Activated naive CD8-positive, alpha-beta T cell treated with anti-CD3 and anti-CD28 coated beads for 36 hours (primary cell): ENCODE measurements at regions not wholly inside any gene's neighbourhood (a gene's known extent, or its start where the extent isn't known, plus 50 kb on each side); places are given as distances from the start of the nearest gene placed in this dataset.

ENCODE experiments used
- DNase-seq: peaks from one replicate; pipeline ENCODE4 v3.0.0; 2021
- H3K27ac Mint-ChIP-seq: one replicate; pipeline ENCODE4 v1.8.0; 2022; ENCODE audit warnings: mild to moderate bottlenecking, moderate library complexity, mixed read lengths
- H3K27me3 Mint-ChIP-seq: one replicate; pipeline ENCODE4 v1.8.0; 2022; ENCODE audit warnings: mild to moderate bottlenecking, mixed read lengths
- H3K36me3 Mint-ChIP-seq: one replicate; pipeline ENCODE4 v1.8.0; 2021; ENCODE audit warnings: mild to moderate bottlenecking, mixed read lengths
- H3K4me1 Mint-ChIP-seq: one replicate; pipeline ENCODE4 v1.8.0; 2021; ENCODE audit warnings: mixed read lengths
- H3K4me3 Mint-ChIP-seq: one replicate; pipeline ENCODE4 v1.8.0; 2022; ENCODE audit warnings: mild to moderate bottlenecking, moderate library complexity, mixed read lengths
- H3K9me3 Mint-ChIP-seq: one replicate; pipeline ENCODE4 v1.8.0; 2022; ENCODE audit warnings: mixed read lengths

DNA sequence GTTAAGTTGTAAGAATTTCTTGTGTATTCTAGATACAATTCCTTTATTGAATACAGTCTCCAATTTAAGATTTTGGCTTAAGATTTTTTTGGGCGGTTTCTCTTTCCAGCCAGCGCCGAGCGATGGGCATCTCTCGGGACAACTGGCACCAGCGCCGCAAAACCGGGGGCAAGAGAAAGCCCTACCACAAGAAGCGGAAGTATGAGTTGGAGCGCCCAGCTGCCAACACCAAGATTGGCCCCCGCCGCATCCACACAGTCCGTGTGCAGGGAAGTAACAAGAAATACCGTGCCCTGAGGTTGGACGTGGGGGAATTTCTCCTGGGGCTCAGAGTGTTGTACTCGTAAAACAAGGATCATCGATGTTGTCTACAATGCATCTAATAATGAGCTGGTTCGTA is 278.7 kb upstream of the TARS1 start:
- Mint-ChIP-seq H3K4me3 (no peak overlapping the region), H3K4me1 (no peaks in the 10 kb centered on the region), H3K27me3 (no peaks in the 10 kb centered on the region), H3K27ac (no peak overlapping the region), H3K9me3 (peaks cover 7% of the 10 kb centered on the region), H3K36me3 (no peaks in the 10 kb centered on the region)
- DNase-seq: no peak

DNA sequence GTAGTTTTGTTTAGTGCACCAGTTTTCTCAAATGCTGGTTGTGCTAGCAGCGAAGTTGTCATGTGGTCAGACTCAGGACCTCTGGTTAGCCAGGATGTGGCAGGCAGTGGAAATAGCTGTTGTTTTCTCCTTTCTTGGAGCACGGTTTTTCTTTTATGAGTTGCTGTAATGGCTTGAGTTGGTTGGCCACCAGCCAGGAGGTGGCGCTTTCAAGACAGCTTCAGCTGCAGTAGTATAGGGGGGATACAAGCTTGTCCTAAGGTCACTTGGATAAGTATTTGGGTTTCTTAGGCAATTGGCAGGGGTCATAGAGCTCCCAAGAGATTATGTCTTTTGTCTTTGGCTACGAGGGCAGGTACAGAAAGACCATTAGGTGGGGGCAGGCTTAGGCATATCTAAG is 274.2 kb upstream of the TARS1 start:
- Mint-ChIP-seq H3K4me1 (no peaks in the 10 kb centered on the region), H3K4me3 (no peak overlapping the region), H3K27ac (no peak overlapping the region), H3K27me3 (no peaks in the 10 kb centered on the region), H3K9me3 (peaks cover 19% of the 10 kb centered on the region), H3K36me3 (no peaks in the 10 kb centered on the region)
- DNase-seq: no peak

DNA sequence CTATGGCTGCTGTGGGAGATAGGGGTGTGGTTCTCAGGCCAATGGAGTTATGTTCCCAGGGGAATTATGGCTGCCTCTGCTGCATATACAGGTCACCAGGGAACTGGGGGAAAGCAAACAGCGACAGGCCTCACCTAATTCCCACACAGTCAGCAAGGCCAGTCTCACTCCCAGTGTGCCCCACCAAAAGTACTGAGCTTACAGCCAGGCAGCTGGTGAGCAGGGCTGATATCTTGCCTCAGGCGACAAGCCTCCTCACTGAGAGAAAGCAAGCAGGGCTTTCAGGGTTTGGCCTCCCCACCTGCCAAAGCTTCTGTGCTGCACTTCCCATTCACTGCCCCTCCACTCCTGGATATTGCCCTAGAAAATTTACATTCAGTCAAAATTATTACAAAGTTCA is 273.8 kb upstream of the TARS1 start:
- no peak for DNase-seq
- H3K36me3 Mint-ChIP-seq: no peaks in the 10 kb centered on the region
- no peak overlapping the region for H3K4me3 Mint-ChIP-seq
- no peaks in the 10 kb centered on the region for H3K4me1 Mint-ChIP-seq
- H3K27ac Mint-ChIP-seq: no peak overlapping the region
- H3K9me3 Mint-ChIP-seq: peaks cover 19% of the 10 kb centered on the region
- H3K27me3 Mint-ChIP-seq: no peaks in the 10 kb centered on the region

DNA sequence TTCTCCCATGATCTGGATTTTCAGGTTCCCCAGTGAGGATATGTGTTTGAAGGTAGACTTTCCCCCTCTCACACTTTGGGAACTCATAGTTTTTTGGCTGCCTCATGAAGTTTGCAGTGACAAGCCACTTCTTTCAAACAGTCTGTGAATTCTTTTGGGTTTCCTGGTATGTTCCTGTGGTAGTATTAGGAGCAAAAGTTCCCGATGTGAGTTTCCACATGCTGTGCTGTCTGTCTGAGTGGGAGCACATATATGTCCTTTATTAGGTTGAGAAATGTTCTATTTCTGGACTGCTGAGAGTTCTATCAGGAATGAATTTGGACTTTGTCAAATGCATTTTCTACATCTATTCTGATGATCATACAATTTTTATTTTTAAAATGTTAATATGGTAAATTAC is 273.2 kb upstream of the TARS1 start:
- H3K27ac Mint-ChIP-seq: no peak overlapping the region
- no peaks in the 10 kb centered on the region for H3K4me1 Mint-ChIP-seq
- H3K36me3 Mint-ChIP-seq: no peaks in the 10 kb centered on the region
- DNase-seq: no peak
- H3K27me3 Mint-ChIP-seq: no peaks in the 10 kb centered on the region
- H3K9me3 Mint-ChIP-seq: peaks cover 18% of the 10 kb centered on the region
- H3K4me3 Mint-ChIP-seq: no peak overlapping the region

GRCh38 chr5:33170411-33170810 is 270.4 kb upstream of the TARS1 start:
- Mint-ChIP-seq H3K9me3 (peaks cover 21% of the 10 kb centered on the region), H3K27me3 (no peaks in the 10 kb centered on the region), H3K4me3 (no peak overlapping the region), H3K27ac (no peak overlapping the region), H3K36me3 (no peaks in the 10 kb centered on the region), H3K4me1 (no peaks in the 10 kb centered on the region)
- DNase-seq: no peak

GRCh38 chr5:33174383-33174782 is 266.4 kb upstream of the TARS1 start:
- DNase-seq: no peak
- Mint-ChIP-seq H3K4me1 (no peaks in the 10 kb centered on the region), H3K27me3 (no peaks in the 10 kb centered on the region), H3K4me3 (no peak overlapping the region), H3K9me3 (peaks cover 16% of the 10 kb centered on the region), H3K36me3 (no peaks in the 10 kb centered on the region), H3K27ac (no peak overlapping the region)

DNA sequence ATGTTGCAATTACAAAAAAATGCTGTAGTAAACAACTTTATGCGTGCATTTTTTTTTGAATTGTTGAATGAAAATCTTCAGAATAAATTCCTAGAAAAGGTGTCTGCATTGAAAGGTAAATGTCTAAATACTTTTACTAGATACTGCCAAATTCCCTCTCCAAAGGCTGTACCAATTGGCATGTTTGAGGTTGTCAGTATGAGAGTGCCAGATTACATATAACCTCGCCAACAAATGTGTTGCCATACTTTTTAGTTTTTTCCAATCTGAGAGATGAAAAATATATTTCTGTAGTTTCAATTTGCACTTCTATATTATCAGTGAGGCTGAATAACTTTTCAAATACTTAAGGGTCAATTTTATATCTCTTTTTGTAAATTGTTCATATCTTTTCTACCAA is 261.5 kb upstream of the TARS1 start:
- no peak for DNase-seq

DNA sequence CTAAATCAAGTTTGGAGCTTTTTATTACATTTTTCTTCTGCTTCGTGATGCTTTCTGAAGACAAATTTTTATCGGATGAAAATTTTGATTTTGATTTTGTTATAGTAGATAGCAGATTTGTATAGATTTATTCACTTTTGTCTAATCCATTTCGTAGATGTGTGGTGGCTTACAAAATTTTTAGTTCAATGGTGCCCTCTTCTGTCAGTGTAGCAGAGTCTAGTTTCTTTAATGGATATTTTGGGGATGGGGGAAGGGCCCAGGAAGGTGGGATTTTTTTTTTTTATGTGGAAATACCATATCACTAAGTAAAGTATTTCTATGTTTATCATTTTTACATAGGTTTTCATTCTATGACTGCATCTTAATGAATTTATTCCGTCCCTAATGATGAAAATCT is 259.9 kb upstream of the TARS1 start:
- no peaks in the 10 kb centered on the region for H3K27me3 Mint-ChIP-seq
- DNase-seq: no peak
- no peaks in the 10 kb centered on the region for H3K4me1 Mint-ChIP-seq
- H3K9me3 Mint-ChIP-seq: no peaks in the 10 kb centered on the region
- no peak overlapping the region for H3K4me3 Mint-ChIP-seq
- no peak overlapping the region for H3K27ac Mint-ChIP-seq
- H3K36me3 Mint-ChIP-seq: no peaks in the 10 kb centered on the region

More for the DNA sequence above, 261.5 kb upstream of the TARS1 start:
- Mint-ChIP-seq H3K4me1 (no peaks in the 10 kb centered on the region), H3K9me3 (peaks cover 3% of the 10 kb centered on the region), H3K4me3 (no peak overlapping the region), H3K36me3 (no peaks in the 10 kb centered on the region), H3K27ac (no peak overlapping the region), H3K27me3 (no peaks in the 10 kb centered on the region)

- no peak for DNase-seq
- no peak overlapping the region for H3K4me3 Mint-ChIP-seq
- H3K27me3 Mint-ChIP-seq: no peaks in the 10 kb centered on the region
- H3K27ac Mint-ChIP-seq: no peak overlapping the region
- no peaks in the 10 kb centered on the region for H3K36me3 Mint-ChIP-seq
- H3K9me3 Mint-ChIP-seq: peaks cover 3% of the 10 kb centered on the region
- no peaks in the 10 kb centered on the region for H3K4me1 Mint-ChIP-seq
Observed at GRCh38 chr5:33182986-33183385, 257.8 kb upstream of the TARS1 start.

DNA sequence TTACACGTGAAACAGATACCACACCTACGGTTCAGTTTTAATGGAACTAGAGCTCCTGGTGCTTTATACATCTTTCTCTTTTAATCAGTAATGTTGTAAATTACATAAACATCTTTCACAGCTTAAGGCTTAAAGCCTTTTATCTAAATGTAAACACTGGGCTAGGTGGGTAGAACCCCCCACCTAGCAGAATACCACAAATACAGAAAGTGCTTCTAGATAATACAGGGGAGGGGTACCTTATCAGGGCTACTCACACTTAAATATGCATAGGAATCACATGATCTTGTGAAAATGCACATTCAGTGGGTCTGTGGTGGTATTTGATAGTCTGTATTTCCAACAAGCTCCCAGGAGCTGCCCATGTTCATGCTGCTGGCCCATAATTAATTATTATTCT is 256.4 kb upstream of the TARS1 start:
- Mint-ChIP-seq H3K4me1 (no peaks in the 10 kb centered on the region), H3K27me3 (no peaks in the 10 kb centered on the region), H3K9me3 (peaks cover 6% of the 10 kb centered on the region), H3K36me3 (no peaks in the 10 kb centered on the region), H3K4me3 (no peak overlapping the region), H3K27ac (no peak overlapping the region)
- DNase-seq: no peak

GRCh38 chr5:33188089-33188488 is 252.7 kb upstream of the TARS1 start:
- Mint-ChIP-seq H3K36me3 (no peaks in the 10 kb centered on the region), H3K9me3 (peaks cover 11% of the 10 kb centered on the region), H3K27me3 (no peaks in the 10 kb centered on the region), H3K27ac (no peak overlapping the region), H3K4me1 (no peaks in the 10 kb centered on the region), H3K4me3 (no peak overlapping the region)
- DNase-seq: no peak

DNA sequence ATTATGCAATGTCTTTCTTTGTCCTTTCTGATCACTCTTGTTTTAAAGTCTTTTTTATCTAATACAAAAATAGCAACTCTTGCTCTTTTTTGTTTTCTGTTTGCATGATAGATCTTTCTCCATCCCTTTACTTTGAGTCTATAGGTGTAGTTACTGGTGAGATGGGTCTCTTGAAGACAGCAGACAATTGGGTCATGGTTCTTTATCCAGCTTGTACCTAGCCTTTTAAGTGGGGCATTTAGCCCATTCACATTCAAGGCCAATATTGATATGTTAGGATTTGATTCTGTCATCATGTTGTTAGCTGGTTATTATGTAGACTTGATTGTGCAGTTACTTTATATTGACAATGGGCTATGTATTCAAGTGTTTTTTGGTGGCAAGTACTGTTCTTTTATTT is 245.9 kb upstream of the TARS1 start:
- Mint-ChIP-seq H3K36me3 (no peaks in the 10 kb centered on the region), H3K4me3 (no peak overlapping the region), H3K27me3 (no peaks in the 10 kb centered on the region), H3K9me3 (peaks cover 15% of the 10 kb centered on the region), H3K4me1 (no peaks in the 10 kb centered on the region), H3K27ac (no peak overlapping the region)
- DNase-seq: no peak

- H3K36me3 Mint-ChIP-seq: no peaks in the 10 kb centered on the region
- no peaks in the 10 kb centered on the region for H3K4me1 Mint-ChIP-seq
- no peaks in the 10 kb centered on the region for H3K27me3 Mint-ChIP-seq
- H3K27ac Mint-ChIP-seq: no peak overlapping the region
- H3K4me3 Mint-ChIP-seq: no peak overlapping the region
- DNase-seq: no peak
- H3K9me3 Mint-ChIP-seq: peaks cover 15% of the 10 kb centered on the region
Observed at GRCh38 chr5:33195431-33196165, 245.2 kb upstream of the TARS1 start.

DNA sequence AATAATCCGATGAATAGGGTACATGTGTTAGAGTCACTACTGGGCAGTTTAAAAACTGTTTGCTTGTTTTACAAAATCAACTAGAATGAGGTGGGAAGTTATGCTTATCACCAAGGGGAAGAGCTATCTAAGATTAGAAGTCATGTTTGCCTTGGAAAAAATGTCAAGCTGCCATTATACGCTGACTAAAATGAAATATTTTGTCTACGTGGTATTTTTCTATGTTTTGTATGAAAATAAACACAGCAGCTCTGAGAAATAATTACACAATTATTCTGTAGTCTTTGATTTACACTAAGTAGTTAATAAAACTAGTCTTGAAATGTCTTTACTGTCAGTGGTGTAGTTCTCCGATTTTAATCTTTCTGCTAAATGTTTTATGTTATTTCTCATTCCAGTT is 241.9 kb upstream of the TARS1 start:
- Mint-ChIP-seq H3K4me3 (no peak overlapping the region), H3K27me3 (no peaks in the 10 kb centered on the region), H3K9me3 (peaks cover 11% of the 10 kb centered on the region), H3K27ac (no peak overlapping the region), H3K4me1 (no peaks in the 10 kb centered on the region), H3K36me3 (no peaks in the 10 kb centered on the region)
- no peak for DNase-seq

DNA sequence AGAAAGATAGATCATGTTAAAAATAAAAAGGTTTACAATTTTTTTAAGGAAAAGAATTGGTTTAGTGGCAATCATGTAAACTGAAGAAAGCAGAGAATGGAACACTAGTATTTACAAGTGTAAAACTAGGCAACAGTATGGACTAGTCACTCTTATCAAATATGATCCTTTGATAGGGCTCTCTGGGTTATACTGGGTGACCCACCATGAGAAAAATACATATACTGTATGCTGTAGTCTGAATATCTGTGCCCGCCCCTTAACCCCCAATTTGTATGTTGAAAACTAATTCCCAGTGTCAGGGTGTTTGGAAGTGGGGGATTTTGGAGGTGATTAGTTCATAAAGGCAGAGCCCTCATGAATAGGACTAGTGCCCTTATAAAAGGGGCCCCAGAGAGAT is 236.8 kb upstream of the TARS1 start:
- Mint-ChIP-seq H3K9me3 (no peaks in the 10 kb centered on the region), H3K36me3 (no peaks in the 10 kb centered on the region), H3K27me3 (no peaks in the 10 kb centered on the region), H3K27ac (no peak overlapping the region), H3K4me1 (no peaks in the 10 kb centered on the region), H3K4me3 (no peak overlapping the region)
- no peak for DNase-seq

- H3K27ac Mint-ChIP-seq: no peak overlapping the region
- no peak overlapping the region for H3K4me3 Mint-ChIP-seq
- no peaks in the 10 kb centered on the region for H3K4me1 Mint-ChIP-seq
- H3K36me3 Mint-ChIP-seq: no peaks in the 10 kb centered on the region
- no peaks in the 10 kb centered on the region for H3K9me3 Mint-ChIP-seq
- DNase-seq: no peak
- no peaks in the 10 kb centered on the region for H3K27me3 Mint-ChIP-seq
Observed at GRCh38 chr5:33205079-33205478, 235.7 kb upstream of the TARS1 start.
